ENCODE measurements at regions not wholly inside any gene's neighbourhood (a gene's known extent, or its start where the extent isn't known, plus 50 kb on each side); places are given as distances from the start of the nearest gene placed in this dataset.

- Histone ChIP-seq H3K4me1 (ENCODE audit: insufficient read depth, low read length) (peaks cover 27% of the 10 kb centered on the region), H3K9ac (ENCODE audit: insufficient read depth, low read depth, low read length) (peak overlapping the region; percentile 78), H3K79me2 (ENCODE audit: insufficient read depth, low read length) (peaks cover 2% of the 10 kb centered on the region), H4K20me1 (ENCODE audit: insufficient read depth, low read length) (no peaks in the 10 kb centered on the region), H2AFZ (ENCODE audit: low read length) (peak overlapping the region; percentile 91), H3K4me3 (replicated peaks in 1 of 3; ENCODE audit: insufficient read depth in 1 of 3, low read depth in 2 of 3, low read length in 3 of 3) (peak overlapping the region; percentile 61 to 93 (median 90)), H3K27ac (ENCODE audit: extremely low read length, insufficient read depth, low read length) (peak overlapping the region; percentile 71), H3K9me3 (ENCODE audit: low read length) (no peaks in the 10 kb centered on the region), H3K27me3 (ENCODE audit: control insufficient read depth in 1 of 2, insufficient read depth in 2 of 2, low read length in 2 of 2) (no peaks in the 10 kb centered on the region; a peak in 1 of 5 replicates), H3K36me3 (replicated peaks in 1 of 2; ENCODE audit: control insufficient read depth in 1 of 2, insufficient read depth in 2 of 2, low read length in 2 of 2) (peaks cover 1 to 3% of the 10 kb centered on the region in 2 experiments; a peak in 1 of 5 replicates), H3K4me2 (ENCODE audit: low read depth, low read length) (peak overlapping the region; percentile 85)
- no TSS peak for BruUV-seq (replicated peaks)
- TF ChIP-seq ZNF782 (CRISPR knock-in tag; IDR thresholded peaks at IDR 0.05; ENCODE audit: borderline replicate concordance) (0 out of 2 replicates have a peak, but pooled peaks have one; percentile 1), SMARCC2 (IDR thresholded peaks at IDR 0.05) (no peak), KDM1A (CRISPR knock-in tag; IDR thresholded peaks at IDR 0.05) (no peak), HOXA7 (CRISPR knock-in tag; IDR thresholded peaks at IDR 0.05) (no peak), RFXAP (CRISPR knock-in tag; IDR thresholded peaks at IDR 0.05; ENCODE audit: borderline replicate concordance) (no peak)
- ChIA-PET CTCF (ENCODE audit: low intra/inter-chr PET ratio, low total read pairs) (no interaction called here), POLR2A (interaction anchor here (0.7 to 1.1 kb wide), 3 partner anchors 10 to 200 kb away, joined by 3 to 5 read pairs (median 4); no protein-coding TSS in a partner anchor)
- in situ Hi-C loops (cut with HindIII; ENCODE audit: extremely low pct_ligation_motif_present, low pct_unique_long_range_greater_than_20kb) (no loop called here), intact Hi-C loops (cut with micrococcal nuclease; ENCODE audit: unreplicated experiment) (no loop called here)
- DNase-seq (ENCODE audit: low spot score) (no peak), ATAC-seq (no peak; the same call in 1 of the 3 replicates), FAIRE-seq (no peak)
- 52% methylated on average over 7 of the region's 7 CpGs for WGBS (ENCODE audit: low lambda C conversion rate)
Measured at GRCh38 chr6:27694547-27694874, 217.7 kb downstream of the OR2B2 start.

GRCh38 chr6:27693766-27694546, 218.2 kb downstream of the OR2B2 start:
- peak; percentile 78 for DNase-seq (ENCODE audit: low spot score)
- intact Hi-C loops (cut with micrococcal nuclease; ENCODE audit: unreplicated experiment), result no loop called here
- TF ChIP-seq ZUFSP (CRISPR knock-in tag; IDR thresholded peaks at IDR 0.05; ENCODE audit: borderline replicate concordance), result no peak
- no peak; the same call in 1 of the 2 replicates for TF ChIP-seq ZBTB33 (CRISPR knock-in tag; IDR thresholded peaks at IDR 0.05)
- peak; percentile 41 for TF ChIP-seq ZFY (CRISPR knock-in tag; IDR thresholded peaks at IDR 0.05)
- no peak for TF ChIP-seq KDM3A (CRISPR knock-in tag; IDR thresholded peaks at IDR 0.05; ENCODE audit: low read depth)
- no peak for TF ChIP-seq SYNCRIP (IDR thresholded peaks at IDR 0.05; ENCODE audit: insufficient read depth, low read depth, low read length)
- no peak for TF ChIP-seq E2F2 (CRISPR knock-in tag; IDR thresholded peaks at IDR 0.05; ENCODE audit: borderline replicate concordance)
- TF ChIP-seq ATF3 (CRISPR knock-in tag; IDR thresholded peaks at IDR 0.05), result no peak

More at GRCh38 chr6:27693766-27694546, 218.2 kb downstream of the OR2B2 start:
- Histone ChIP-seq H3K4me1 (ENCODE audit: insufficient read depth, low read length) (peaks cover 29% of the 10 kb centered on the region), H2AFZ (ENCODE audit: low read length) (peak overlapping the region; percentile 91), H3K4me3 (replicated peaks in 1 of 3; ENCODE audit: insufficient read depth in 1 of 3, low read depth in 2 of 3, low read length in 3 of 3) (peak overlapping the region; percentile 61 to 93 (median 90)), H3K27me3 (ENCODE audit: control insufficient read depth in 1 of 2, insufficient read depth in 2 of 2, low read length in 2 of 2) (no peaks in the 10 kb centered on the region; a peak in 1 of 5 replicates), H3K9ac (ENCODE audit: insufficient read depth, low read depth, low read length) (peak overlapping the region; percentile 78), H3K79me2 (ENCODE audit: insufficient read depth, low read length) (peaks cover 2% of the 10 kb centered on the region), H3K27ac (ENCODE audit: extremely low read length, insufficient read depth, low read length) (peak overlapping the region; percentile 71), H3K4me2 (ENCODE audit: low read depth, low read length) (peak overlapping the region; percentile 85), H3K9me3 (ENCODE audit: low read length) (no peaks in the 10 kb centered on the region), H3K36me3 (replicated peaks in 1 of 2; ENCODE audit: control insufficient read depth in 1 of 2, insufficient read depth in 2 of 2, low read length in 2 of 2) (no peaks in the 10 kb centered on the region), H4K20me1 (ENCODE audit: insufficient read depth, low read length) (no peaks in the 10 kb centered on the region)
- WGBS (ENCODE audit: low lambda C conversion rate), result 4% methylated on average over 33 of the region's 34 CpGs
- ChIA-PET CTCF (ENCODE audit: low intra/inter-chr PET ratio, low total read pairs) (no interaction called here), POLR2A (interaction anchor here (0.7 to 1.1 kb wide), 4 partner anchors 9 to 795 kb away, joined by 3 to 5 read pairs (median 4); no protein-coding TSS in a partner anchor)
- FAIRE-seq, result peak; percentile 37
- in situ Hi-C loops (cut with HindIII; ENCODE audit: extremely low pct_ligation_motif_present, low pct_unique_long_range_greater_than_20kb), result no loop called here
- TSS peak; percentile 86 for BruUV-seq (replicated peaks)
- peak; percentile 87 for ATAC-seq

Measured in HepG2 (cell line).